ENCODE measurements at regions not wholly inside any gene's neighbourhood (a gene's known extent, or its start where the extent isn't known, plus 50 kb on each side); places are given as distances from the start of the nearest gene placed in this dataset.

DNA sequence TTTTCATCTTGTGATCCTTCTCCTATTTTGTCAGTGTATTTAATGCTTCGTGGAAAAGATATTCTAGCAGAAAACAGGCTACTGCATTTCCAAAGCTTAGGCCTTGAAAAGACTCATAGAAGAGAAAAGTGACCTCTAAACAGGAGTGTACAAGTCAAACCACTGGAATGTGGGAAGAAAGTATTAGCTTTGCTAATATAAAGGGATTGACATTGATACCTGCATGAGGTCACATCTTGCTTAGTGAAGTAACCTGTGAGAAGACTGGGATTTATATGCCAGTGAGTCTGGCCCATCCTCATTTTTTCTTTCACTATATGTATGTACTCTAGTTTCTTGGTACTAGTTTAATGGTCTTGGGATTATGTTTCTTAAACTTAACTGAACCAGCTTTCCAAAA is 132.9 kb upstream of the TMC3 start:
- Histone ChIP-seq H3K9me1 (replicated peaks; ENCODE audit: control insufficient read depth, extremely low read depth, insufficient read depth, low read length) (no peaks in the 10 kb centered on the region), H4K20me1 (replicated peaks; ENCODE audit: control insufficient read depth, extremely low read depth, insufficient read depth, low read length) (no peaks in the 10 kb centered on the region), H3K9ac (replicated peaks; ENCODE audit: extremely low read depth, insufficient read depth, low read length) (no peak overlapping the region), H2AFZ (ENCODE audit: low read depth, low read length) (no peak overlapping the region), H3K9me3 (replicated peaks; ENCODE audit: control insufficient read depth, insufficient read depth, low read length) (no peaks in the 10 kb centered on the region), H3K4me2 (ENCODE audit: insufficient read depth, low read length) (no peak overlapping the region), H3K27ac (ENCODE audit: insufficient read depth, low read depth, low read length) (no peak overlapping the region), H3K79me2 (ENCODE audit: control insufficient read depth, insufficient read depth, low read length) (no peaks in the 10 kb centered on the region), H3K4me3 (replicated peaks in 1 of 3; ENCODE audit: insufficient read depth in 1 of 3, low read depth in 1 of 3, low read length in 3 of 3) (no peak overlapping the region), H3K4me1 (ENCODE audit: control insufficient read depth, extremely low read depth, insufficient read depth, low read length) (peaks cover 24% of the 10 kb centered on the region), H3K27me3 (ENCODE audit: control insufficient read depth in 2 of 2, insufficient read depth in 2 of 2, low read length in 2 of 2) (no peaks in the 10 kb centered on the region), H3K36me3 (ENCODE audit: control insufficient read depth in 2 of 2, extremely low read depth in 1 of 2, insufficient read depth in 2 of 2, low read length in 2 of 2) (no peaks in the 10 kb centered on the region)
- intact Hi-C loops (cut with micrococcal nuclease) (no loop called here), dilution Hi-C loops (cut with MboI; ENCODE audit: extremely low pct_ligation_motif_present, low sequenced_read_pairs) (no loop called here)
- POLR2A ChIA-PET = no interaction called here
- TF ChIP-seq FOS (IDR thresholded peaks at IDR 0.05; ENCODE audit: borderline replicate concordance, insufficient read depth, low read length) = no peak
- TF ChIP-seq EZH2 (IDR thresholded peaks at IDR 0.05; ENCODE audit: borderline replicate concordance, low read depth, low read length, severe bottlenecking) = no peak
- TF ChIP-seq, protein P1, sequence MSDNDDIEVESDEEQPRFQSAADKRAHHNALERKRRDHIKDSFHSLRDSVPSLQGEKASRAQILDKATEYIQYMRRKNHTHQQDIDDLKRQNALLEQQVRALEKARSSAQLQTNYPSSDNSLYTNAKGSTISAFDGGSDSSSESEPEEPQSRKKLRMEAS (IDR thresholded peaks at IDR 0.05; ENCODE audit: insufficient read depth, insufficient read length) = no peak
- TF ChIP-seq, protein P2, sequence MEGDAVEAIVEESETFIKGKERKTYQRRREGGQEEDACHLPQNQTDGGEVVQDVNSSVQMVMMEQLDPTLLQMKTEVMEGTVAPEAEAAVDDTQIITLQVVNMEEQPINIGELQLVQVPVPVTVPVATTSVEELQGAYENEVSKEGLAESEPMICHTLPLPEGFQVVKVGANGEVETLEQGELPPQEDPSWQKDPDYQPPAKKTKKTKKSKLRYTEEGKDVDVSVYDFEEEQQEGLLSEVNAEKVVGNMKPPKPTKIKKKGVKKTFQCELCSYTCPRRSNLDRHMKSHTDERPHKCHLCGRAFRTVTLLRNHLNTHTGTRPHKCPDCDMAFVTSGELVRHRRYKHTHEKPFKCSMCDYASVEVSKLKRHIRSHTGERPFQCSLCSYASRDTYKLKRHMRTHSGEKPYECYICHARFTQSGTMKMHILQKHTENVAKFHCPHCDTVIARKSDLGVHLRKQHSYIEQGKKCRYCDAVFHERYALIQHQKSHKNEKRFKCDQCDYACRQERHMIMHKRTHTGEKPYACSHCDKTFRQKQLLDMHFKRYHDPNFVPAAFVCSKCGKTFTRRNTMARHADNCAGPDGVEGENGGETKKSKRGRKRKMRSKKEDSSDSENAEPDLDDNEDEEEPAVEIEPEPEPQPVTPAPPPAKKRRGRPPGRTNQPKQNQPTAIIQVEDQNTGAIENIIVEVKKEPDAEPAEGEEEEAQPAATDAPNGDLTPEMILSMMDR (IDR thresholded peaks at IDR 0.05; ENCODE audit: extremely low read depth in 1 of 2, insufficient read depth in 1 of 2, low read depth in 1 of 2, low read length in 2 of 2) = no peak
- no TSS peak for BruUV-seq (replicated peaks)
- no peak for FAIRE-seq
- DNase-seq (ENCODE audit: low read depth, low spot score) = no peak
- CTCF ChIA-PET = interaction anchor here (1.2 kb wide), 1 partner anchor 9 kb away, joined by 3 read pairs; no protein-coding TSS in a partner anchor

DNA sequence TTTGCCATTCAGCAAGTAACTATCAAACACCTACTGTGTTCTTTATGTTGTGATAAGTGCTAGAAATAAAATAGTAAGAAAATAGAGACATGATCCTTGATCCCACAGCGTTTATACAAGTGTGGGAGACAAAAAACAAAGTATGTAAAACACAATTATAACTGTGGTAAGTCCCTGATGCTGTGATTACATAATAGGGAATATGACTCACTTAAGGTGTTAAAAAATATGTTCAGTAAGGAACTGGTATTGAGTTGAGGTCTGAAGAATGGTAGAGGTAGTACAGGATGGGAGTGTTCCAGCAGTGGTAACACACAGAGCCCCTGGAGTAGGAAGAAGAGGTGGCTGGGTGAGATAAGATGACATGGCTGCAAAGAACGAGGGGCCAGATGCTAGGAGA is 132.1 kb upstream of the TMC3 start:
- Histone ChIP-seq H3K27me3 (ENCODE audit: control insufficient read depth in 2 of 2, insufficient read depth in 2 of 2, low read length in 2 of 2) (no peaks in the 10 kb centered on the region), H3K4me1 (ENCODE audit: control insufficient read depth, extremely low read depth, insufficient read depth, low read length) (peaks cover 19% of the 10 kb centered on the region), H3K9me3 (replicated peaks; ENCODE audit: control insufficient read depth, insufficient read depth, low read length) (no peaks in the 10 kb centered on the region), H4K20me1 (replicated peaks; ENCODE audit: control insufficient read depth, extremely low read depth, insufficient read depth, low read length) (no peaks in the 10 kb centered on the region), H2AFZ (ENCODE audit: low read depth, low read length) (no peak overlapping the region), H3K27ac (ENCODE audit: insufficient read depth, low read depth, low read length) (no peak overlapping the region), H3K9me1 (replicated peaks; ENCODE audit: control insufficient read depth, extremely low read depth, insufficient read depth, low read length) (no peaks in the 10 kb centered on the region), H3K4me2 (ENCODE audit: insufficient read depth, low read length) (no peak overlapping the region), H3K9ac (replicated peaks; ENCODE audit: extremely low read depth, insufficient read depth, low read length) (no peak overlapping the region), H3K79me2 (ENCODE audit: control insufficient read depth, insufficient read depth, low read length) (no peaks in the 10 kb centered on the region), H3K4me3 (replicated peaks in 1 of 3; ENCODE audit: insufficient read depth in 1 of 3, low read depth in 1 of 3, low read length in 3 of 3) (no peak overlapping the region), H3K36me3 (ENCODE audit: control insufficient read depth in 2 of 2, extremely low read depth in 1 of 2, insufficient read depth in 2 of 2, low read length in 2 of 2) (no peaks in the 10 kb centered on the region)
- intact Hi-C loops (cut with micrococcal nuclease) (no loop called here), dilution Hi-C loops (cut with MboI; ENCODE audit: extremely low pct_ligation_motif_present, low sequenced_read_pairs) (no loop called here)
- POLR2A ChIA-PET = no interaction called here
- DNase-seq (ENCODE audit: low read depth, low spot score) (peak; percentile 8), FAIRE-seq (no peak)
- CTCF ChIA-PET = interaction anchor here (1.2 kb wide), 1 partner anchor 10 kb away, joined by 3 read pairs; no protein-coding TSS in a partner anchor
- BruUV-seq (replicated peaks) = no TSS peak
- TF ChIP-seq POLR2AphosphoS5 (IDR thresholded peaks at IDR 0.05; ENCODE audit: insufficient read depth, low read depth, low read length) (no peak), POLR2A (IDR thresholded peaks at IDR 0.05; ENCODE audit: low read depth, low read length) (no peak), MYC (IDR thresholded peaks at IDR 0.05; ENCODE audit: low read depth, low read length) (no peak), EZH2 (IDR thresholded peaks at IDR 0.05; ENCODE audit: borderline replicate concordance, low read depth, low read length, severe bottlenecking) (no peak), FOS (IDR thresholded peaks at IDR 0.05; ENCODE audit: borderline replicate concordance, insufficient read depth, low read length) (no peak), JUN (IDR thresholded peaks at IDR 0.05; ENCODE audit: borderline replicate concordance, insufficient read depth, insufficient read length, low read depth) (no peak), GATA2 (IDR thresholded peaks at IDR 0.05; ENCODE audit: insufficient read depth, insufficient read length, low read depth, low read length) (no peak)
- TF ChIP-seq, protein P2 (IDR thresholded peaks at IDR 0.05; ENCODE audit: extremely low read depth in 1 of 2, insufficient read depth in 1 of 2, low read depth in 1 of 2, low read length in 2 of 2) = no peak
- TF ChIP-seq, protein P1 (IDR thresholded peaks at IDR 0.05; ENCODE audit: insufficient read depth, insufficient read length) = no peak
